SIG-M5 treated with dmso at 0.1 percent for 504 hours (cell line): ENCODE measurements at regions not wholly inside any gene's neighbourhood (a gene's known extent, or its start where the extent isn't known, plus 50 kb on each side); places are given as distances from the start of the nearest gene placed in this dataset.

ENCODE experiments used
- DNase-seq: peaks from one replicate; lab custom pipeline; 2025; ENCODE audit not compliant: unreplicated experiment; lab: John Stamatoyannopoulos, UW

DNA sequence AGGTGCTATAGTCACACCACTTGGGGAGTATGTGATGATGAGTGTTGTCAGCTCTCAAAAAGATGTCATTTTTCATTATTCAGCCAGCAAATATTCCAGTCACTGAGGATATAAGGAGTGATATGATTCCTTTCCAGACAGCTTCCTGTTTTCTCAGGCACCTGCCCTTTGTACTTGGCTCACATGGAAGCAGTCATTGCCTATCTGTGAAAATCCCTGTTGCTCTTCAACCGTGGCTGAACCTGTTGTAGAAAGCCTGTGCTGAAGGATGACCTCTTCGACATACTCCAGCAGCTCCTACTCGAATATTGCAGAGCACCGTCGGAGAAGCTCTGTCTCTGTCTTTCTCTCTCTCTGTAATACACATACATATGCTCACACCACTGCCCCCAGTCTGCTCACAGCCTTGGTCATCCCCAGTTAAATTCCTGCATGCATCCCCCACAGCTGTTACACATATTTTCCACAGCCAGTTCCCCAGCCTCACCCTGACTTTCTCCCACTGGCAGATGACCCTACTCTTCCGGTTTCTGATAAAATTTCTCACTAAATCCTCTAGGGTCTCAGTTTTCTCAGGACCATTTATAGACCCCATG is 204.2 kb upstream of the ARGLU1 start:
- DNase-seq = no peak

DNA sequence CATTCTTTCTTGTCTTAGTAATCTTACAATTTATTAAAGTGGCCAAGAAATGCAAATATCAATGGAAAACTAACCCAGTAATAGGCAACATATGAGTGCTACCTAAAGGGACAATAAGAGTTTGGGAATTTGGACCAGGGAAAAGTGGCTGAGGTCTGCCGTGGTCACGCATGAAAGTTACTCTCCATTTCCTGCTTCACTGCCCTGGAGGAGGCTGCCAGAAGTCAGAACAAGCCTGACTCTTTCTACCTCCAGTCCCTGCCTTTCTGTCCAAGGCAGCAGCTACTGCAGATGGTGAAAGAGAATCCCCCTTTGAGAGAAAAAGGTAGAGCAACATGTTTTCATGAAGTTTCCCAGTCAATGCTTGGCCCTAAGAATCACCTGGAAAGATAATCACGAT is 201.1 kb upstream of the ARGLU1 start:
- DNase-seq = no peak

DNA sequence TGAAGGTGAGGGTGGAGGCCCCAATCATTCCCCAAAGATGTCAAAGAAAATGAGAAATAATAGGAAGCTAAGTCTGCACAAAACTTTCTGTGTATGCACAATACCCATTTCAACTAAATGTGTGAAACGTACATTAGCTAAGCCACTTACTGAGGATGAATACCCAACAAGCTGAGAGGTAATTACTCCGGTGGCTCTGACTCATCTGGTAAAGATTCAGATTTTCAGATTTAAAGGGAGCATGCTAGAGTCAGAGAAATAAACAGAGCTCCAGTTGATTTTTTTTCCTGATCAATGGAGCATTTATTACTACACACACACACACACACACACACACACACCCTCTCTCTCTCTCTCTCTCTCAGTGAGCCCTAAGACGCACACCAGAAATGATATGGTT is 194.8 kb upstream of the ARGLU1 start:
- DNase-seq = no peak

DNA sequence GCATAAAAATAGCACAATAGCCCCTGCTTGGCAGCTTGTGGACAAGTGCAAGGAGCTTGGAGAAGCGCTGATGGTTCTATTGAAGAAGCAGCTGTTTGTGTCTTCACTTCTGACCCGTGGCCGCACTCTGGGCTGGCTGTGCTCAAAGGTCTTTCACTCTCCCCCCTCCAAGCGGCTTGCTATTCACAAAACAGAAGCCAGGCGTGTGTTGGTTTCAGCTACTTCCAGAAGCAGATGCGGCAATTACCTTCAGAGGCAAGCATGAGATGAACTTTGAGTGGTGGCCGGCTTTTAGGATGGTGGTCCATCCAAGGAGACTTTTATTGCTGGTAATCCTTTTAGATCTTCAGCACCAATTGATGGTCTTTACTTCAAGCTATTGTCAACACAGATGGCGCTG is 188.5 kb upstream of the ARGLU1 start:
- DNase-seq = no peak

DNA sequence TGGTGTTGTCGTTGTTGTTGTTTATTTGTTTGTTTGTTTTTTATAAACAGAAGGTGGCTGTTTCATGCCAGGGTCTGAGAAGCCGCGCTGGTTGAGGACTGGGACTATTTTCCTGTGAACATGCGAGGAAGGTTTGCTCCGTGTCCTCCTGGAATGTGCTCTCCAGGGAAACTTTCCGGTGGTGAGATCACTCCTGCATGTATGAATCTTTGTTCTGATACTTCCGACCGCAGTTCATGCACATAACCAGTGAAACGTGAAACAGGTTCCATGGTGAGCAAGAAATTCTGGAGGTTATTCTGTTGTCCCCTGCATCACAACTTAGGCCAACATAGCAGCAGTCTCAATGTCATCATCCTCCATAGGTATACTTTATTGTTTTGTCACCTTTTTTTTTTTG is 187.6 kb upstream of the ARGLU1 start:
- DNase-seq = no peak

DNA sequence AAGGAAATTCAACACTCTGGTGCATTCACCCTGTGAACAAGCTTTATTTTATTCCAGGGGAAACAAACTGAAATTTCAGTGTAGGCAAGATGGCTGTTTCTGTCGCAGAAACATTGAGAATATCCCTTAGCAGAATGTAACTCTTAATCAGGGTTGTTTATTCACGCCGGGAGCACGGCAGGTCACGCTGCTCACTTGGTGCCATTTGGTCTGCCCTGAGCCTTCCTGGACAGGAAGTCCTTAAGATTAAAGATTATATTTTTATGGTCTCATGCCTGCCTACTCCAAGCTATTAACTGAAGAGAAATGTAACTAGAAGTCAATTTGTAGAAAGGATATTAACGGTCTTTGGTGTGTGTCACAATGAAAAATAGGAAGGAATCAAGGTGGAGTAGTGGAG is 185.3 kb upstream of the ARGLU1 start:
- no peak for DNase-seq

DNA sequence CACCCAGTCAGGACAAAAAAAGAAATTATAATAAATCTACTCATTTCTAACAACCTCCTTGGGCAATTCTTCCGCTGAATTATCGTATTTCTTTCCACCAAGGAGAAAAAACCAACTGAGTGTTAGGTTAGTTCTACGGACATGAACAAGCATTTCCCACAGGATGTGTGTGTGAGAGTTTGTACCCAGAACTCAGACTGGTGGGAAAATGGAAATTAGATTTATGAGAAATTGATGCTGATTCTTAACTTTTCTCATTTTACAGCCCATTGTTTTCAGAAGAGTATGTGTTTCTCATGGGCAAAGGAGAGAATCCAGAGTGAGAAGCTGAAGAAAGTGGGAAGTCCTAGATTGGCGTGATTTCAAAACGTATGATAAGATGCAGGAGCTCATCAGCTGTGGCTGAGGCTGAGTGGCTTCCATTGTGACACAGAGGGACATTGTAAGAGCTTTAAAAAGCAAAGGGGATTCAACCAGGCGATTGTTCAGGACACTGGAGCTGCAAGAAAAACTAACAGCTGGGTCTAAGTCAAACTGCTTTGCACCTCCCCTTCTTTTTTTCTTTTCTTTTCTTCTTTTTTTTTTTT is 184.7 kb upstream of the ARGLU1 start:
- DNase-seq = no peak

DNA sequence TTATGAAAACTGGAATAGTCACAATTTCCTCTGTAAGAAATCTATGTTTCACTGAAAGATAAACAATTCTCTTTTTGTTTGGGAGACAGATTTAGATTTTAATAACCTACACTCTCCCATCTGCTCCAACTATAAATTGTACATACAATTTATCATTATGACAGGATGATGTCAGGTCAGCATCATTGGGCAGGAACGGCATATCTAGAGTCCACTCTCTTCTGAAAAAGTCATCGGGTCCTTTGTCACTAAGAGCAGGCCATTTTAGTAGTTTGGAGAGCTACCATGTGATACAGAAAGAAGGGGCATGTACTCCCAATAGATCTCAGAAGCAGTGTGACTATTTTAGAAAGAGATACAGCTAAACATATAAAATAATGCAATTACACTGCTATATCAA is 180.8 kb upstream of the ARGLU1 start:
- no peak for DNase-seq

DNA sequence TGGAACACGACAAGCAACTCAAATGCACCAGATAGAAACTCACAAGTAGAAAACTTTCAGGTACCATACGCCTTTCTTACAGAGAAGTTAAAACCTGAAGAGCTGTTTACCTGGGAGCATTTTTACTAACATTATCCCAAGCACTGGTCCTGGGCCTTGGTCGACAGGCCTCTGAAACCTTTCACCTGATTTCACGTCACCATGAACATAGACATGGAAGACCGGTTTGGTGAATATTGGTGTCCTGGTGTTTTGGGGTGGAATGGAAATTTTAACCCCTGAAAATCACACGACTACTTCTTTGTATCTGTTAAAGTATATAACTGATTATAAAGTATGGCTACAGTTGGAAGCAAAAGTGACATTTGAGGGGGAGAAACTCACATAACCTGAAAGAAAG is 176.6 kb upstream of the ARGLU1 start:
- no peak for DNase-seq

DNA sequence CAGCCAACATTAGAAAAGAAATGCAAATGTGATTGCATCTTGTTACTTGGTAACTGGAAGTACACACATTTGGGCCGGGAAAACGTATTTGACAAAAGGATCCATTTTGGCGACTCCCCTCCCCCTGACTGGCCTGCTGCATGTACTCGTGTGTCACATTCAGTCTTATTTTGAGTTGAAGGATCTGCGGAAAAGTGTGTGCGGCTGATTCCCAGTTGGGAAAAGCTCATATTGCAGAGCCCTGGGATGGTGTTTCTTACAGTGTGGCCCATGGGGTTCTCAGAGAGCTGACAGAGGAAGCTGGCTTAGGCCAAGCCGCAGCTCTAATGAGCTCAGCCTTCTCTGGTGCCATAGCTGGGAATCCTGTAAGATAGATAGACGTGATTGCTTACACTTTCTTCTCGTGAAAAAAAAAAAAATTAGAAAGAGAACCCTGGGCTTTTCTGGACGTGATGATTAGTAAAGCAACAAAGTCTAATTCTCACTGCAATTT is 170.3 kb upstream of the ARGLU1 start:
- DNase-seq = no peak

DNA sequence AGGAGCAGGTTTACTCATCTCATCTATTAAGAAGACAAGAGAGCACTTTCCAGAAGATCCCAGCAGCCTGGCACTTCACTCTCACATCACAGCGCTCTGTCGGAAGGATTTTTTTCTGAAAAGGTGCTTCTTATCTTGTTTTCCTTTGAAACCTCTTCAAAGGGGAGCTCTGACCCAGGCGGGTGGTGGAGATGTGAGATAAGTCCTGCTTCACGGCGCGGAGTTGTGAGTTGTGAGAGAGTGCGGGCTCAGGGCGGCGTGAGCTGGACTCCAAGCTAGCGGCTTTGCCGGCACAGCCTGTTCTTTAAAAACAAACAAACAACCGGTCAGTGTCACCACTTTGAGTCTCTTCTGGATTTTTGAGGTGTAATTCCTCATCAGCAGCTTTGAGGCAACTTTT is 169.0 kb upstream of the ARGLU1 start:
- no peak for DNase-seq

DNA sequence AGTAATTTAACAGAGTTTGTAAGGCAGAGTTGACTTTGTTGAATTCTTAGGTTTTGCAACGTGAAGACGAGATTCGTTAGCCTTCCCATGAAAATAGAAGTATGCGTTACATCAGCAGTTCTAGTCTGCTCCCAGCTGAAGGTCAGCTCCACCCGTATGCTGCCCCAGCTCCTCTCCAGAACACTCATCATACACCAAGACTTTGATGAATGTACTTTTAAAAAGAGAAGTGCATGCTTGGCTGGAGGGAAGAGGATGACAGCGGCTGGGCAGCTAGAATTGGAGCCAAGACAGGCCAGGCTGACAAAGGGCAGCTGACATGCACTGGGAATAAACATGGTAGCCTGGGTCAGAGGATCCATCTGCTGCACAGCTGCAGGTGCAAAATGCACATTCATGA is 166.3 kb upstream of the ARGLU1 start:
- DNase-seq = no peak

DNA sequence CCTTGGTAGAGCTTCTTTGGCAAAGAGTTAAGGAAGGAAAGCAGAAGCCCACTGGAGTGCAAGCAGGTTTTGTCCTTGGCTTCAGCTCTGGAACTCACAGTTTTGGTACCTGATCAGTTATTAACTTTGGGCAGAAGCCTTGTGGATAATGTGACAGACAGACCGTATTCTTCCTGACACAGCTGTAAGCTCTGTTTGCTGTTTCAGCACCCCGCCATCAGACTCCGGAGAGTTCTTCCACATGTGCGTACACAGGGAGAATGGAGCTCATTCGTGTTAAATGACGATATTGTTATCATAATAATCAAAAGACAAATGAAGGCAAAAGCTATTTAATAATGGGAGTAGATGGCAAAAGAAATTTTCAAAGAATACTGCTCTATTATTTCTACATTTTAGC is 155.1 kb upstream of the ARGLU1 start:
- no peak for DNase-seq

DNA sequence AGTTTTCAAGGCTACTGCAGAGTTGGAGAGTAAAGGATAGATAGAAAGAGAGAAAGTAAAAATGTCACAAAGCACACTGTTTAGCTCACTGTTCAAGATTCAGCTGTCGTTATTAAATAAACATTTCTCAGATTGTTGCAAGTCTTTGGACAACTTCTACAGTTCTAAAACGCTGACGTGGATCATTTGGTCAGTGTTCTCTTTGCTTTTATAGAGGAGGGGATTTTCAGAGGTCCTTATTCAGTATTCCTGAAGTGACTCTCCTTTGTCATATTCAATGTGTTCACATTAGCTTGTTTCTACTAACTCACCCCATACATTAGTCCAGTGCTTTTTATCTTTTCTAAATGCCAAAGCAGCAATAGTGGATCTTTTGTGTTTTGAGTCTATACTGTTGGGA is 154.7 kb upstream of the ARGLU1 start:
- no peak for DNase-seq

DNA sequence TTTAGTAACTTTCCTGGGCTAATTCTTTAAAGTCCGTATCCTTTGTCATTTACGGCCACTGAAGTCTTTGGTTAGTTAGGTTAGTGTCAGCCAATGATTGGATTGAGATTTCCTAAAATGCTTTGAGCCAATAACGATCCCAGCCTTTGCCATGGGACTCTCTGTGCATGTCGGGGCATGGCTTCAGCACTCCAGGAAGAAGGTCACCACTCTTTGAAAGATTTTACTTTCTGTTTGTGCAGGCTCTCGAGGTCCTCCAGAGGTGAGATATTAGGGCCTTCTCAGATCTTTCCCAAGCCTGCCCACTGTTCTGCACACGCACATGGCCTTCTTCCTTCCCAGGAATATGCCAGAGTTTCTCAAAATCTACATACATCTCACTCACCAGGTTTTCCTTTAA is 153.7 kb upstream of the ARGLU1 start:
- DNase-seq = no peak

DNA sequence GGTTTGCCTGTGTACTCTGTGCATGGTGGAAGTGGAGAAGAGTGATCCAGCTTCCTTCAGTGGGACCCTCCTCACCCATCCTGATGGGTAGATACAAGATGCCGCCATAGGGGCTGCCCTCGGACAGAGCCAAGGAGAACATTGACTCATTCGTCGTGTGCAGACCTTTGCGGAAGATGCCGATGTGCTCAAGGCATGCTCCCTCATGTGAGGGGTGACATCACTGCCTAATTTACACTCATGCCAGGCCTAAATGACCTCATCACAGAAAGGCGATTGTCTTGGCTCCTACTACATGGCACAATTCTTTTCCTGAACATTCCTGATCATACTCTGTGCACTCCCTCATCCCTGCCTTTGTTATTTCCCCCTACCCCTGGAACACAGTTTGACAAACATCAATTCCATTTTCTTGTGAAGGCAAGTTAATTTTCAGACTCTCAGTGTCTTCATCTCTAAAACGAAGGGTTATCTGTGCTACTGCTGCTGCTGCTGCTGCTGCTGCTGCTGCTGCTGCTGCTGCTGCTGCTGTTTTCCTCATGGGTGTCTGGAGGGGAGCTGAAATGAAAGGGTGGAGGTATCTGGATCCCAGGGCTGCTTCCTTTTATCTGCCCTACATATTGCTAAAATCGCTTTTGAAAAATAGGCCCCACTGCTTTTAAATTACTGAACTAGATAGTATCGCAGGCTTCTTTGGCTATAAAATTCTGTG is 146.5 kb upstream of the ARGLU1 start:
- DNase-seq = no peak

DNA sequence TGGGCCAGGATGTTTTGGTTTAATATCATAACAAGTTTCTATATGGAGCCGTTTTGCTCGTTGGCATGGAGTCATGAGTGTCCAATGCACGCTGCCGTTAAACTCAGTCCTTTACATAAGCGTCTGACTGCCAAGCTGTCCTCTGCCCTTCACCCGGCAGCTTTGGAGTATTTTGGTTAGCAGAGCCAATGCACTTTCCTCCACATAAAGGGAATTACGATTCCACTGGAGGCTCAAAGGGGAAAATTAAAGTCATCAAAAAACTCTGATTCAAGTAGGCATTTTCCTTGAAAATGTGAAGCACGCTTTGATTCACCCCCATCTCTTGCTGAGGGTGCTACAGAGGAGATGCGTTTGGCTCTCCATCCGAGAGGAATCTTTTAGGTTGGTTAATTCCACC is 144.4 kb upstream of the ARGLU1 start:
- no peak for DNase-seq

DNA sequence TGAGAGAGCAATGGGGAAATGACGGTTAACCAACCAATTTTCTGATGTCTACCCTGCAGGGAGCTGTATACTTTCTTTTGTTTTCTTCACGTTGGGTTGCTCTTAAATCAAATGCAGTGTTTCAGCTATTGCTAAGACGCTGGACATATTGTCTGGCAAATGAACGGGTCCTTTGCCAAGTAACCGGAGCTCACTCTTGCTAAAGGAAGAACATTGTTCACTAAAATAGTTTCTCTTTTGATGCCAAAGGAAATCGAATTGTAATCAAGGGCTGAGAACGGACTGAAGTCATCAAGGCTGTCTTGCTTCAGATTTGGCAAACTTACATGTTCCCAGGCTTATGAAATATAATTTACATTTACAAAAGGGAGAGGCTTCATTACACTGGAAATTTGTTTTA is 142.3 kb upstream of the ARGLU1 start:
- no peak for DNase-seq

DNA sequence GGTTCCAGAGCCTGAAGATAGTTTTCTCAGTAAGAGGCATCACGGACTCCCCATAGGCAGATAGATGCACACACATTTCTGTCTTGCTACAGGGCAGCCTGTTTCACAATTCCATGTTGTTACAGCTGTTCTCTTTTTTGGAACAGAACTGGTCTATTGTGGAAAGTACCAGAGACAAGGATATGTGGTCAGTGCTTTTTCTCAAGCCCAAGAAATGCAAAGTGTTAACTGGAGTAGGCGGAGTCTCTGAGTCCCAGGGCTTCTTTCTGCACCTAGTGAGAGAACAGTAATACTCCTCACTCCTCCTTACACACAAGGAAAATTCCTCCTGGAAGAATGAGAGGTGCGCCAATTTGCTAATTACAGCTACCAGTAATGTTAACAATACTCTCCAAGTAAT is 141.6 kb upstream of the ARGLU1 start:
- no peak for DNase-seq

DNA sequence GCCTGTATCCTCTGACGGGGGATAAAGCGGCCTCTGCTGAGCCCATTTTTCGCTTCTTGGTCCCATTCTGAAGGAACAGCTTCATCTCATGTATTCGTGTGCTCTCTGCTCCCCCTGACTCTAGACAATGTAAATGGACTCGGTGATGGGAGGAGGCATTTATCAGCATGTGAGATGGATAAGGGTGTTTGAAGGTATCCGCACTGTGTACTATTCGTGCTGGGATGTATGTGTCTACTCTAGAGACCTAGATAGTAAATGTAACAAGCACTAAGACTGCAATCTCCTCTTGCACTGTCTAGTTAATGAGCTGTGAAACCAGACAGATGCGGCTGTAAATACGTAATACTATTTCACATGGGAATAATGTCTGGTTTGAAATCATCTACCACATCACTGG is 134.6 kb upstream of the ARGLU1 start:
- DNase-seq = no peak

DNA sequence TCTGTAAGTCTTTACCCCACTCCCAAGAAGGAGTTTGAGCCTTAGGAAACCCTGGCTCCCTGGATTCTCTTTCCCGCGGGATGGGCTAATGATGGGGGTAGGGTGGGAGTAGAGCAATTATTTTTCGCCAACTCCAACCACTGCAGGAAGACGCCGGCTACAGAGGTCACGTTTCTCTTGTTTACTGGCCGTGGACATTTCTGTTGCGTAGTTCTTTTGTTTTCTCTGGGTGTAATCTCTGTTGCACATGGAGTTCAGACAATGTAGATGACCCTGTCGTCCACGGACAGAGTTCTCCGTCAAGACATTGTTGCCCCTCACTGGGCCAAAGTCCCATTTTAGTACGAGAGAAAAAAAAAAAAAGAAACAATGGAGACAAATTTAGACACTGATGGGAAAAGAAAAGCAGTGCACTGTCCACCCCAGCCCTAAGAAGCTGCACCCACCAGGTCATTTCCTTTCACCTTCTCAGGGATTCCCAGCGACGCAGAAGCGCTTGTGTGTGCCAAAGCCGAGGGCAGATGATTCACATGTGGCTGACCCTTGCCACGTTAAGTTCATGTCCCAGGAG is 133.9 kb upstream of the ARGLU1 start:
- no peak for DNase-seq

DNA sequence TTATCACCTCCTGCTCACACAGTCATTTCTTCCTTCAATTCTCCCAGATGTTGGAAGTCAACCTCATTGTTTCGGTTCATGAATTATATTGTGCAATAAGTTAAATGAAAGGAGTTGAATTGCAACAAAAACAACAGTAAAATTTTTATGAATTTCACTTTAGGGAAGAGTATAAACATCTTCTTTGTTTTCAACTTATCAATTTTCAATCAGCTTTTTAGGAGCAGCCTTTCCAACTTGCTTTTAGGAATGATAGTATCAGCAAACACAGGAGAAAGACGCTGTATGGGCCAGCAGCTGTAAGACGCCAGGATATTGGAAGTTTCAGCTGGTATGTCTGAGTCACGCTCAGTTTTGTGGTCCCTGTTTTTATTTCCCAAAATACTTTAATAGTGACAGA is 132.5 kb upstream of the ARGLU1 start:
- DNase-seq = no peak
